Ishikawa (cell line): ENCODE measurements at regions not wholly inside any gene's neighbourhood (a gene's known extent, or its start where the extent isn't known, plus 50 kb on each side); places are given as distances from the start of the nearest gene placed in this dataset.

ENCODE experiments used
- CEBPB ChIP-seq: IDR thresholded peaks from 2 replicates; pipeline ENCODE4 v1.6.1; 2012
- CREB1 ChIP-seq: IDR thresholded peaks from 2 replicates; pipeline ENCODE4 v1.6.1; 2012; ENCODE audit warnings: low read depth
- EGR1 ChIP-seq: IDR thresholded peaks from 2 replicates; pipeline ENCODE4 v1.6.1; 2012
- EP300 ChIP-seq: IDR thresholded peaks from 2 replicates; pipeline ENCODE4 v1.6.1; 2012; ENCODE audit warnings: borderline replicate concordance
- FOXM1 ChIP-seq: IDR thresholded peaks from 2 replicates; pipeline ENCODE4 v1.6.1; 2012; ENCODE audit warnings: low read depth, borderline replicate concordance
- NFIC ChIP-seq: IDR thresholded peaks from 2 replicates; pipeline ENCODE4 v1.6.1; 2012
- RAD21 ChIP-seq: IDR thresholded peaks from 2 replicates; pipeline ENCODE4 v1.6.1; 2012; ENCODE audit warnings: low read depth
- TCF12 ChIP-seq: IDR thresholded peaks from 2 replicates; pipeline ENCODE4 v1.6.1; 2012; ENCODE audit warnings: low read depth
- TEAD4 ChIP-seq: IDR thresholded peaks from 2 replicates; pipeline ENCODE4 v1.6.1; 2012
- YY1 ChIP-seq: IDR thresholded peaks from 2 replicates; pipeline ENCODE4 v1.6.1; 2012; ENCODE audit warnings: low read depth
- TF ChIP-seq, protein P1 (sequence below): IDR thresholded peaks from 2 replicates; pipeline ENCODE4 v1.6.1; 2012
- TF ChIP-seq, protein P2 (sequence below): IDR thresholded peaks from 2 replicates; pipeline ENCODE4 v1.6.1; 2012
- TF ChIP-seq, protein P3 (sequence below): IDR thresholded peaks from 2 replicates; pipeline ENCODE4 v1.6.1; 2012; ENCODE audit warnings: low read depth, mild to moderate bottlenecking

DNA sequence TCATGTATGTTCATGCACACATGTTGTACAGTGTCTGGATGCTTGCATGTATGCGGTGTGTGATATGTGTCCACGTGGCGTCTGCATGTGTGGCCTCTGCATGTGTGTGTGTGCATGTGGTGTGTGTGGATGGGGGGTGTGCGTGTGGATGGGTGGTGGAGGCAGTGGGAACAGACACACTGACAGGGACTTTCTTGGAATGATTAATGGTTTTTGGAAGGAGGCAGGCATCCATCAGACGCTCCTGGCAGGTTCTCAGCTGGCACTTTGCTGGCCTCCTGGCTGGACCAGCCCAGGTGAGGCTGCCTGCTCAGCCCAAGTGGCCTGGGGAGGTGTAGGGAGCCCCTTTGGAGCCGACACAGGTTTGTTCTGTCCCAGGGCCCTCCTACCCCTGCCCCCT, 121.2 kb upstream of the CIBAR2 start:
- TF ChIP-seq TCF12 (no peak), CEBPB (no peak), NFIC (no peak), RAD21 (no peak), TEAD4 (no peak), YY1 (no peak), CREB1 (no peak), EP300 (no peak), FOXM1 (no peak), EGR1 (no peak)
- TF ChIP-seq, protein P1, sequence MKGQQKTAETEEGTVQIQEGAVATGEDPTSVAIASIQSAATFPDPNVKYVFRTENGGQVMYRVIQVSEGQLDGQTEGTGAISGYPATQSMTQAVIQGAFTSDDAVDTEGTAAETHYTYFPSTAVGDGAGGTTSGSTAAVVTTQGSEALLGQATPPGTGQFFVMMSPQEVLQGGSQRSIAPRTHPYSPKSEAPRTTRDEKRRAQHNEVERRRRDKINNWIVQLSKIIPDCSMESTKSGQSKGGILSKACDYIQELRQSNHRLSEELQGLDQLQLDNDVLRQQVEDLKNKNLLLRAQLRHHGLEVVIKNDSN = no peak
- TF ChIP-seq, protein P2, sequence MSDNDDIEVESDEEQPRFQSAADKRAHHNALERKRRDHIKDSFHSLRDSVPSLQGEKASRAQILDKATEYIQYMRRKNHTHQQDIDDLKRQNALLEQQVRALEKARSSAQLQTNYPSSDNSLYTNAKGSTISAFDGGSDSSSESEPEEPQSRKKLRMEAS = no peak
- TF ChIP-seq, protein P3, sequence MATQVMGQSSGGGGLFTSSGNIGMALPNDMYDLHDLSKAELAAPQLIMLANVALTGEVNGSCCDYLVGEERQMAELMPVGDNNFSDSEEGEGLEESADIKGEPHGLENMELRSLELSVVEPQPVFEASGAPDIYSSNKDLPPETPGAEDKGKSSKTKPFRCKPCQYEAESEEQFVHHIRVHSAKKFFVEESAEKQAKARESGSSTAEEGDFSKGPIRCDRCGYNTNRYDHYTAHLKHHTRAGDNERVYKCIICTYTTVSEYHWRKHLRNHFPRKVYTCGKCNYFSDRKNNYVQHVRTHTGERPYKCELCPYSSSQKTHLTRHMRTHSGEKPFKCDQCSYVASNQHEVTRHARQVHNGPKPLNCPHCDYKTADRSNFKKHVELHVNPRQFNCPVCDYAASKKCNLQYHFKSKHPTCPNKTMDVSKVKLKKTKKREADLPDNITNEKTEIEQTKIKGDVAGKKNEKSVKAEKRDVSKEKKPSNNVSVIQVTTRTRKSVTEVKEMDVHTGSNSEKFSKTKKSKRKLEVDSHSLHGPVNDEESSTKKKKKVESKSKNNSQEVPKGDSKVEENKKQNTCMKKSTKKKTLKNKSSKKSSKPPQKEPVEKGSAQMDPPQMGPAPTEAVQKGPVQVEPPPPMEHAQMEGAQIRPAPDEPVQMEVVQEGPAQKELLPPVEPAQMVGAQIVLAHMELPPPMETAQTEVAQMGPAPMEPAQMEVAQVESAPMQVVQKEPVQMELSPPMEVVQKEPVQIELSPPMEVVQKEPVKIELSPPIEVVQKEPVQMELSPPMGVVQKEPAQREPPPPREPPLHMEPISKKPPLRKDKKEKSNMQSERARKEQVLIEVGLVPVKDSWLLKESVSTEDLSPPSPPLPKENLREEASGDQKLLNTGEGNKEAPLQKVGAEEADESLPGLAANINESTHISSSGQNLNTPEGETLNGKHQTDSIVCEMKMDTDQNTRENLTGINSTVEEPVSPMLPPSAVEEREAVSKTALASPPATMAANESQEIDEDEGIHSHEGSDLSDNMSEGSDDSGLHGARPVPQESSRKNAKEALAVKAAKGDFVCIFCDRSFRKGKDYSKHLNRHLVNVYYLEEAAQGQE = no peak
